GM21825 (cell line): ENCODE measurements at regions not wholly inside any gene's neighbourhood (a gene's known extent, or its start where the extent isn't known, plus 50 kb on each side); places are given as distances from the start of the nearest gene placed in this dataset.
"Not testable (repeated sequence)": the region's sequence is repeated elsewhere in the genome, so short reads cannot be mapped to it uniquely, and the experiment has no call there.

Experiments used
- ATAC-seq: cut with Tn5 transposase; IDR thresholded peaks from one replicate; pipeline ENCODE4 v1.9.1; 2021; ENCODE audit warnings: mild to moderate bottlenecking, moderate library complexity; ENCODE audit not compliant: unreplicated experiment

- no peak for ATAC-seq
Measured at GRCh38 chr3:194938845-194939531, 253.3 kb downstream of the FAM43A start.

- ATAC-seq = no peak
Measured at GRCh38 chr3:194939532-194939909, 253.8 kb downstream of the FAM43A start.

GRCh38 chr3:194939949-194940770, 254.5 kb downstream of the FAM43A start:
- ATAC-seq = no peak

GRCh38 chr3:194941360-194941955, 255.8 kb downstream of the FAM43A start:
- no peak for ATAC-seq

- ATAC-seq = no peak
Measured at GRCh38 chr3:194941956-194942511, 256.4 kb downstream of the FAM43A start.

- no peak for ATAC-seq
Measured at GRCh38 chr3:194944526-194944925, 258.8 kb downstream of the FAM43A start.

GRCh38 chr3:194945508-194945907, 259.8 kb downstream of the FAM43A start:
- ATAC-seq = no peak

- no peak for ATAC-seq
Measured at GRCh38 chr3:194946091-194946490, 260.4 kb downstream of the FAM43A start.

GRCh38 chr3:194949592-194949991, 263.9 kb downstream of the FAM43A start:
- no peak for ATAC-seq

- ATAC-seq = no peak
Measured at GRCh38 chr3:194950906-194951628, 265.4 kb downstream of the FAM43A start.

- ATAC-seq = not testable (repeated sequence)
Measured at GRCh38 chr3:194951629-194951920, 265.9 kb downstream of the FAM43A start.

GRCh38 chr3:194951931-194952582, 266.4 kb downstream of the FAM43A start:
- no peak for ATAC-seq

- no peak for ATAC-seq
Measured at GRCh38 chr3:194952841-194953241, 267.2 kb downstream of the FAM43A start.

GRCh38 chr3:194953291-194953690, 267.6 kb downstream of the FAM43A start:
- ATAC-seq = no peak

- ATAC-seq = no peak
Measured at GRCh38 chr3:194955546-194955945, 269.9 kb downstream of the FAM43A start.

- no peak for ATAC-seq
Measured at GRCh38 chr3:194955979-194956696, 270.5 kb downstream of the FAM43A start.

GRCh38 chr3:194956697-194957396, 271.2 kb downstream of the FAM43A start:
- ATAC-seq = no peak

GRCh38 chr3:194957743-194958240, 272.1 kb downstream of the FAM43A start:
- no peak for ATAC-seq

GRCh38 chr3:194959217-194959616, 273.5 kb downstream of the FAM43A start:
- ATAC-seq = no peak
